Prostate gland (tissue), 2 donors: ENCODE measurements at regions not wholly inside any gene's neighbourhood (a gene's known extent, or its start where the extent isn't known, plus 50 kb on each side); places are given as distances from the start of the nearest gene placed in this dataset.

Experiments used
- POLR2A ChIP-seq: fragments of 450-650 bp; IDR thresholded peaks from one replicate; pipeline ENCODE4 v1.6.1; 2016; ENCODE audit warnings: antibody characterized with exemption, mild to moderate bottlenecking
- POLR2AphosphoS5 ChIP-seq: sonication (generic); formaldehyde crosslinking; IDR thresholded peaks from one replicate; pipeline ENCODE4 v1.6.1; 2017; ENCODE audit warnings: antibody characterized with exemption
- TF ChIP-seq, protein P1 (sequence below), 4 experiments: fragments of 200-600 bp in 2 of 4; fragments of 450-650 bp in 2 of 4; sonication (generic) in 2 of 4; IDR thresholded peaks; 1 replicate in 3 of 4; 2 replicates in 1 of 4; pipeline ENCODE4 v1.5.1; 2016 to 2019; ENCODE audit warnings: antibody characterized with exemption in 4 of 4, mild to moderate bottlenecking in 2 of 4, moderate library complexity in 2 of 4

DNA sequence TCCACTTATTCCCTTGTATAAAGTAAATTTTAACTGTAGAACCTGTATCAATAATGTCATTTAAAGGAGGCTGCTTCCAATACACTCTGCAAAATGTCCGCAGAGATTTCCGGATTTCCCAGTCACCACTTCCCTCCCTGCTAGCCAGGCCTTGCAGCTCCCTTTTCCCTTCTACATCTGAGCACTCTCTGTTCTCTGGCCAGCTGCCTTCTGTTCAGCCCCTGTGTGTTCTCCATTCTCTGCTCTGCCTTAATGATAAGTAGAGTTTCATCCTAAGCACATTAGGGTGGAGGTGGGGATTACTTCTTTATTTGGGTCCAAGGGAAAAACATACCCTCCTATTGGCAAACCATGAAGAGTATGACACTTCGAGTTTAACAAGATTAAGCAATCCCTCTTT lies 719.6 kb upstream of the WWC1 start:
- no peak for TF ChIP-seq POLR2A
- TF ChIP-seq, protein P1, sequence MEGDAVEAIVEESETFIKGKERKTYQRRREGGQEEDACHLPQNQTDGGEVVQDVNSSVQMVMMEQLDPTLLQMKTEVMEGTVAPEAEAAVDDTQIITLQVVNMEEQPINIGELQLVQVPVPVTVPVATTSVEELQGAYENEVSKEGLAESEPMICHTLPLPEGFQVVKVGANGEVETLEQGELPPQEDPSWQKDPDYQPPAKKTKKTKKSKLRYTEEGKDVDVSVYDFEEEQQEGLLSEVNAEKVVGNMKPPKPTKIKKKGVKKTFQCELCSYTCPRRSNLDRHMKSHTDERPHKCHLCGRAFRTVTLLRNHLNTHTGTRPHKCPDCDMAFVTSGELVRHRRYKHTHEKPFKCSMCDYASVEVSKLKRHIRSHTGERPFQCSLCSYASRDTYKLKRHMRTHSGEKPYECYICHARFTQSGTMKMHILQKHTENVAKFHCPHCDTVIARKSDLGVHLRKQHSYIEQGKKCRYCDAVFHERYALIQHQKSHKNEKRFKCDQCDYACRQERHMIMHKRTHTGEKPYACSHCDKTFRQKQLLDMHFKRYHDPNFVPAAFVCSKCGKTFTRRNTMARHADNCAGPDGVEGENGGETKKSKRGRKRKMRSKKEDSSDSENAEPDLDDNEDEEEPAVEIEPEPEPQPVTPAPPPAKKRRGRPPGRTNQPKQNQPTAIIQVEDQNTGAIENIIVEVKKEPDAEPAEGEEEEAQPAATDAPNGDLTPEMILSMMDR (IDR thresholded peaks at IDR 0.05): no peak
- TF ChIP-seq POLR2AphosphoS5: no peak
